ENCODE measurements at regions not wholly inside any gene's neighbourhood (a gene's known extent, or its start where the extent isn't known, plus 50 kb on each side); places are given as distances from the start of the nearest gene placed in this dataset.

- TF ChIP-seq, protein P1, sequence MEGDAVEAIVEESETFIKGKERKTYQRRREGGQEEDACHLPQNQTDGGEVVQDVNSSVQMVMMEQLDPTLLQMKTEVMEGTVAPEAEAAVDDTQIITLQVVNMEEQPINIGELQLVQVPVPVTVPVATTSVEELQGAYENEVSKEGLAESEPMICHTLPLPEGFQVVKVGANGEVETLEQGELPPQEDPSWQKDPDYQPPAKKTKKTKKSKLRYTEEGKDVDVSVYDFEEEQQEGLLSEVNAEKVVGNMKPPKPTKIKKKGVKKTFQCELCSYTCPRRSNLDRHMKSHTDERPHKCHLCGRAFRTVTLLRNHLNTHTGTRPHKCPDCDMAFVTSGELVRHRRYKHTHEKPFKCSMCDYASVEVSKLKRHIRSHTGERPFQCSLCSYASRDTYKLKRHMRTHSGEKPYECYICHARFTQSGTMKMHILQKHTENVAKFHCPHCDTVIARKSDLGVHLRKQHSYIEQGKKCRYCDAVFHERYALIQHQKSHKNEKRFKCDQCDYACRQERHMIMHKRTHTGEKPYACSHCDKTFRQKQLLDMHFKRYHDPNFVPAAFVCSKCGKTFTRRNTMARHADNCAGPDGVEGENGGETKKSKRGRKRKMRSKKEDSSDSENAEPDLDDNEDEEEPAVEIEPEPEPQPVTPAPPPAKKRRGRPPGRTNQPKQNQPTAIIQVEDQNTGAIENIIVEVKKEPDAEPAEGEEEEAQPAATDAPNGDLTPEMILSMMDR (IDR thresholded peaks at IDR 0.05): no peak
- CTCF ChIA-PET: no interaction called here
- Mint-ChIP-seq H3K4me1 (ENCODE audit: low read depth) (no peaks in the 10 kb centered on the region), H3K36me3 (ENCODE audit: low read depth) (no peaks in the 10 kb centered on the region), H3K4me3 (no peak overlapping the region), H3K9me3 (peaks cover 1% of the 10 kb centered on the region), H3K27ac (no peak overlapping the region), H3K27me3 (peaks cover 2% of the 10 kb centered on the region)
- intact Hi-C loops (cut with micrococcal nuclease): no loop called here
- POLR2A ChIA-PET: no interaction called here
- no peak for ATAC-seq
- no peak for DNase-seq
Measured at GRCh38 chr13:106284358-106284757, 251.1 kb downstream of the EFNB2 start.

GRCh38 chr13:106281426-106281825 is 254.0 kb downstream of the EFNB2 start:
- ChIA-PET CTCF (no interaction called here), POLR2A (no interaction called here)
- H3K4me1 Mint-ChIP-seq (ENCODE audit: low read depth): no peaks in the 10 kb centered on the region
- H3K9me3 Mint-ChIP-seq: no peaks in the 10 kb centered on the region
- no peak for DNase-seq
- H3K4me3 Mint-ChIP-seq: no peak overlapping the region
- TF ChIP-seq, protein P1 (IDR thresholded peaks at IDR 0.05): no peak
- no peak overlapping the region for H3K27ac Mint-ChIP-seq
- no peaks in the 10 kb centered on the region for H3K27me3 Mint-ChIP-seq
- no peaks in the 10 kb centered on the region for H3K36me3 Mint-ChIP-seq (ENCODE audit: low read depth)
- intact Hi-C loops (cut with micrococcal nuclease): no loop called here
- ATAC-seq: no peak

DNA sequence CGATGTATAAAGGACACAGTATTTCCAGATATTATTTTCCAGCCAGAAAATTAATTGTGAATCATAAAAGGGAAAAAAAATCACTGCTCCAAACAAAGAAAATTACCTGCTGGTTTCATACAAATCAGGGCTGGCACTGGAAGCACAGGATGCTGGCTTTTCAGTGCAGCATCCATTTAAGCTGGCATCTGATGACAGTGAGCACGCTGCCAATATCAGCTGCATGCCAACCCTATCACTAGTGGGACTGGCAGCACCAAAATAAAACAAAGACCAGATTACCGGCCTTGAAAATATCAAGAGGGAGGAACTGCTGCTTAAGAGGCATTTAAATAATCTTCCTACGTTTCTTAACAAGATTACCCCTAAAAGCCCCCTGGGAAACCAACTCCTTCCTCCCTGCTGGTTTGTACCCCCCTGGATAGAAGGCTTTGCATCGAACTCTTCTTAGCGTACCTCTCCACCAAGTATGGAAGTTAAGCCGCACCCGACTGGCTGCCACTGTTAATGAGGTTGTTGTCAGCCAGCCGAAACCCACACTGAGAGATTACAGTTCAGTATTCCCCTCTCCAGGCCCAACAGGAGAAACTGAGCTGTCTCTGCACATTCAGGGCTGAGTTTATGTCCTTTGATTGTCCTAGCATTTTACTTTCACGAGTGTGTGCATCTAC is 257.8 kb downstream of the EFNB2 start:
- Mint-ChIP-seq H3K9me3 (no peaks in the 10 kb centered on the region), H3K36me3 (ENCODE audit: low read depth) (no peaks in the 10 kb centered on the region), H3K27me3 (no peaks in the 10 kb centered on the region), H3K4me3 (no peak overlapping the region), H3K27ac (no peak overlapping the region), H3K4me1 (ENCODE audit: low read depth) (no peaks in the 10 kb centered on the region)
- ATAC-seq (no peak), DNase-seq (no peak)
- CTCF ChIA-PET: no interaction called here
- POLR2A ChIA-PET: no interaction called here
- TF ChIP-seq, protein P1 (IDR thresholded peaks at IDR 0.05): no peak
- intact Hi-C loops (cut with micrococcal nuclease): no loop called here

- no peak overlapping the region for H3K4me3 Mint-ChIP-seq
- intact Hi-C loops (cut with micrococcal nuclease): no loop called here
Measured at GRCh38 chr13:106276876-106277275, 258.6 kb downstream of the EFNB2 start.

DNA sequence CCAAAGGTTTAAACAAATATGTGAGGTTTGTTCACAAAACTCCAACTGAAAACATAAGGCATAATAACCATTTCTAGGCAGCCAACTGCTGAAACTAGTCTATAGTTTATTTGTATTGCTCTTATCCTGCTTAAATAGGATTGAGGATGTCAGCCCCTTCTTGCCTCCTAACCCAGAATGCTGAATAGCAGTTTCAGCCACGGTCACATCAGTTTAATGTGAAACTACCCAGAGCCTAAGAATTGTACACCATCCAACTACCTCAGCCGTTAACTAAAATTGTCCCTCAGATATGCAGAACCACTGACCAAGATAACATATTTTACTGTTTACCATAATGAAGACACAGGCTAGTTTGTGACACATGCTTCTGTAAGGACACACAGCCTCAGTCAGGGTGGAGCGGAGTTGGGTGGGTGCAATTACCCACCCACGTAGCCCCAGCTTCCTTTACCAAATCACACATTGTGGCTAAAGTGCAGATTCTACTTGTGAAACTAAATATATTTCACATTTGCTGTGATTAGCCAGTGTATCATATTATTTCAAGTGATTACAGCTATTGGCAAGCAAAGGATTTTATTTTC is 259.9 kb downstream of the EFNB2 start:
- Mint-ChIP-seq H3K27ac (no peak overlapping the region), H3K27me3 (no peaks in the 10 kb centered on the region), H3K36me3 (ENCODE audit: low read depth) (no peaks in the 10 kb centered on the region), H3K4me1 (ENCODE audit: low read depth) (no peaks in the 10 kb centered on the region), H3K9me3 (no peaks in the 10 kb centered on the region), H3K4me3 (no peak overlapping the region)
- intact Hi-C loops (cut with micrococcal nuclease): no loop called here
- TF ChIP-seq, protein P1 (IDR thresholded peaks at IDR 0.05): no peak
- ChIA-PET POLR2A (no interaction called here), CTCF (no interaction called here)
- no peak for ATAC-seq
- no peak for DNase-seq

More at GRCh38 chr13:106276876-106277275, 258.6 kb downstream of the EFNB2 start:
- DNase-seq (no peak), ATAC-seq (no peak)
- no peaks in the 10 kb centered on the region for H3K4me1 Mint-ChIP-seq (ENCODE audit: low read depth)
- POLR2A ChIA-PET: no interaction called here
- no peaks in the 10 kb centered on the region for H3K9me3 Mint-ChIP-seq
- no peaks in the 10 kb centered on the region for H3K36me3 Mint-ChIP-seq (ENCODE audit: low read depth)
- TF ChIP-seq, protein P1 (IDR thresholded peaks at IDR 0.05): no peak
- H3K27ac Mint-ChIP-seq: no peak overlapping the region
- H3K27me3 Mint-ChIP-seq: no peaks in the 10 kb centered on the region
- CTCF ChIA-PET: interaction anchor here (0.6 kb wide), 1 partner anchor 236 kb away, joined by 3 read pairs; no protein-coding TSS in a partner anchor

Data from activated CD8-positive, alpha-beta T cell treated with anti-CD3 and anti-CD28 coated beads for 36 hours (primary cell).